GM23338 (cell line): ENCODE measurements at regions not wholly inside any gene's neighbourhood (a gene's known extent, or its start where the extent isn't known, plus 50 kb on each side); places are given as distances from the start of the nearest gene placed in this dataset.

Experiments used
- ATAC-seq: fragments of 200-7000 bp; cut with Tn5 transposase; 3 replicates; pipeline ENCODE4 v1.9.1; 2020
- DNase-seq: peaks from one replicate; pipeline ENCODE4 v3.0.0-alpha.2; 2015; ENCODE audit warnings: low spot score
- H2AFZ ChIP-seq: fragments of 200-600 bp; sonication (generic); 2 replicates; pipeline ENCODE4 v1.8.0; 2016; ENCODE audit warnings: antibody characterized with exemption, mild to moderate bottlenecking, moderate library complexity
- H3F3A ChIP-seq: fragments of 200-600 bp; sonication (generic); replicated peaks from 2 replicates; pipeline ENCODE4 v1.8.0; 2017; ENCODE audit warnings: antibody characterized with exemption, mixed run types, low read depth
- H3K27ac ChIP-seq: fragments of 200-600 bp; sonication (generic); 2 replicates; pipeline ENCODE4 v1.6.1; 2016; ENCODE audit warnings: low read depth
- H3K27me3 ChIP-seq: fragments of 200-600 bp; sonication (generic); 2 replicates; pipeline ENCODE4 v1.8.0; 2016; ENCODE audit warnings: mild to moderate bottlenecking, mixed run types, moderate library complexity; ENCODE audit not compliant: insufficient read depth
- H3K36me3 ChIP-seq: fragments of 200-600 bp; sonication (generic); 2 replicates; pipeline ENCODE4 v1.8.0; 2016; ENCODE audit warnings: mild to moderate bottlenecking; ENCODE audit not compliant: insufficient read depth
- H3K4me1 ChIP-seq: fragments of 200-600 bp; sonication (generic); 2 replicates; pipeline ENCODE4 v1.8.0; 2016; ENCODE audit warnings: mild to moderate bottlenecking, moderate library complexity; ENCODE audit not compliant: insufficient read depth
- H3K4me2 ChIP-seq: fragments of 200-600 bp; sonication (generic); 2 replicates; pipeline ENCODE4 v1.7.1; 2017; ENCODE audit warnings: mixed run types
- H3K4me3 ChIP-seq: fragments of 200-600 bp; sonication (generic); 2 replicates; pipeline ENCODE4 v1.6.1; 2016; ENCODE audit warnings: mixed run types
- H3K79me2 ChIP-seq: fragments of 200-600 bp; sonication (generic); replicated peaks from 2 replicates; pipeline ENCODE4 v1.8.0; 2017; ENCODE audit warnings: mild to moderate bottlenecking; ENCODE audit not compliant: insufficient read depth
- H3K9me2 ChIP-seq: fragments of 200-600 bp; sonication (generic); 2 replicates; pipeline ENCODE4 v1.8.0; 2017; ENCODE audit not compliant: insufficient read depth
- H4K20me1 ChIP-seq: fragments of 200-600 bp; sonication (generic); replicated peaks from 2 replicates; pipeline ENCODE4 v1.8.0; 2017; ENCODE audit warnings: mild to moderate bottlenecking; ENCODE audit not compliant: insufficient read depth
- H3K27ac Mint-ChIP-seq: 2 replicates; pipeline ENCODE4 v1.8.0; 2020; ENCODE audit warnings: inconsistent platforms, mild to moderate bottlenecking, moderate library complexity, mixed read lengths
- H3K27me3 Mint-ChIP-seq: 3 replicates; pipeline ENCODE4 v1.8.0; 2022; ENCODE audit warnings: low read depth, mild to moderate bottlenecking, moderate library complexity, mixed read lengths, inconsistent platforms; ENCODE audit not compliant: insufficient read depth, poor library complexity
- H3K36me3 Mint-ChIP-seq: 3 replicates; pipeline ENCODE4 v1.8.0; 2021; ENCODE audit warnings: low read depth, mild to moderate bottlenecking, inconsistent platforms, moderate library complexity, mixed read lengths
- H3K4me1 Mint-ChIP-seq: 3 replicates; pipeline ENCODE4 v1.8.0; 2020; ENCODE audit warnings: mild to moderate bottlenecking, inconsistent platforms, mixed read lengths
- H3K4me3 Mint-ChIP-seq: 3 replicates; pipeline ENCODE4 v1.8.0; 2021; ENCODE audit warnings: moderate library complexity, mild to moderate bottlenecking, inconsistent platforms, mixed read lengths
- H3K9me3 Mint-ChIP-seq: 3 replicates; pipeline ENCODE4 v1.8.0; 2020; ENCODE audit warnings: moderate library complexity, mild to moderate bottlenecking, inconsistent platforms, mixed read lengths
- CREB1 ChIP-seq: fragments of 250-450 bp; sonication (Bioruptor Pico); IDR thresholded peaks from 2 replicates; pipeline ENCODE4 v1.5.0; 2020; ENCODE audit warnings: low read depth, mild to moderate bottlenecking, moderate library complexity
- CTCF ChIP-seq, 2 experiments: fragments of 200-600 bp in 1 of 2; sonication (generic) in 1 of 2; conservative IDR thresholded peaks; 2 replicates each; pipeline versions ENCODE4 v1.5.1 to v1.6.1; 2016 to 2017; ENCODE audit warnings: antibody characterized with exemption in 2 of 2, low read depth in 2 of 2, mild to moderate bottlenecking in 2 of 2, moderate library complexity in 1 of 2
- ETS1 ChIP-seq: IDR thresholded peaks from 2 replicates; pipeline ENCODE4 v1.6.1; 2016; ENCODE audit warnings: antibody characterized with exemption
- EZH2 ChIP-seq: fragments of 200-600 bp; sonication (generic); IDR thresholded peaks from one replicate; pipeline ENCODE4 v1.8.0; 2017; ENCODE audit warnings: antibody characterized with exemption, mild to moderate bottlenecking, low read depth; ENCODE audit not compliant: unreplicated experiment
- EZH2phosphoT487 ChIP-seq: fragments of 200-600 bp; sonication (generic); IDR thresholded peaks from one replicate; pipeline ENCODE4 v1.8.1; 2018; ENCODE audit warnings: antibody characterized with exemption; ENCODE audit not compliant: unreplicated experiment
- JUNB ChIP-seq: IDR thresholded peaks from one replicate; pipeline ENCODE4 v1.6.1; 2016; ENCODE audit warnings: antibody characterized with exemption; ENCODE audit not compliant: unreplicated experiment
- NANOG ChIP-seq: IDR thresholded peaks from 2 replicates; pipeline ENCODE4 v1.6.1; 2016; ENCODE audit warnings: antibody characterized with exemption, borderline replicate concordance
- POLR2AphosphoS5 ChIP-seq: IDR thresholded peaks from 2 replicates; pipeline ENCODE4 v1.6.1; 2016; ENCODE audit warnings: antibody characterized with exemption, low read depth
- REST ChIP-seq: IDR thresholded peaks from one replicate; pipeline ENCODE4 v1.6.1; 2018; ENCODE audit warnings: antibody characterized with exemption; ENCODE audit not compliant: unreplicated experiment
- STAT1 ChIP-seq: IDR thresholded peaks from one replicate; pipeline ENCODE4 v1.6.1; 2016; ENCODE audit warnings: antibody characterized with exemption; ENCODE audit not compliant: unreplicated experiment
- ZNF114 ChIP-seq: fragments of 250-450 bp; sonication (Bioruptor Pico); IDR thresholded peaks from 2 replicates; pipeline ENCODE4 v1.5.0; 2020; ENCODE audit warnings: mild to moderate bottlenecking, moderate library complexity
- ZNF331 ChIP-seq: fragments of 250-450 bp; sonication (Bioruptor Pico); IDR thresholded peaks from 2 replicates; pipeline ENCODE4 v1.5.0; 2020; ENCODE audit warnings: low read depth, mild to moderate bottlenecking, moderate library complexity
- ZNF462 ChIP-seq: fragments of 250-450 bp; sonication (Bioruptor Pico); IDR thresholded peaks from 2 replicates; pipeline ENCODE4 v1.5.0; 2020; ENCODE audit warnings: mild to moderate bottlenecking, moderate library complexity

- TF ChIP-seq ZNF462 (no peak), EZH2 (no peak), NANOG (no peak), STAT1 (no peak), JUNB (no peak)
Measured at GRCh38 chr4:35559559-35560365, 684.6 kb downstream of the ARAP2 start (continued).

GRCh38 chr4:35562861-35563260 is 681.5 kb downstream of the ARAP2 start:
- peaks cover 28% of the 10 kb centered on the region for H3K9me3 Mint-ChIP-seq
- ATAC-seq (no peak), DNase-seq (no peak)
- no peaks in the 10 kb centered on the region for H4K20me1 ChIP-seq
- H3K36me3 Mint-ChIP-seq: peaks cover 10% of the 10 kb centered on the region
- H3K27me3 ChIP-seq: no peaks in the 10 kb centered on the region
- no peak overlapping the region for H3K27ac Mint-ChIP-seq
- no peaks in the 10 kb centered on the region for H3F3A ChIP-seq
- peaks cover 9% of the 10 kb centered on the region; the same call in 1 of the 2 replicates for H3K4me1 ChIP-seq
- H3K27ac ChIP-seq: no peak overlapping the region
- H3K27me3 Mint-ChIP-seq: no peaks in the 10 kb centered on the region
- no peak overlapping the region for H2AFZ ChIP-seq
- H3K4me1 Mint-ChIP-seq: peaks cover 13% of the 10 kb centered on the region
- no peak overlapping the region for H3K4me3 Mint-ChIP-seq
- no peaks in the 10 kb centered on the region for H3K79me2 ChIP-seq
- H3K9me2 ChIP-seq: no peaks in the 10 kb centered on the region
- peaks cover 6% of the 10 kb centered on the region; the same call in 1 of the 2 replicates for H3K36me3 ChIP-seq
- no peak overlapping the region for H3K4me3 ChIP-seq
- H3K4me2 ChIP-seq: no peak overlapping the region
- TF ChIP-seq ETS1 (no peak), CTCF (conservative IDR thresholded peaks at IDR 0.05; ENCODE audit: low read depth in 2 of 2) (no peak), ZNF114 (CRISPR knock-in tag) (no peak), JUNB (no peak), REST (no peak), EZH2phosphoT487 (no peak), CREB1 (no peak), ZNF331 (no peak), POLR2AphosphoS5 (no peak), NANOG (no peak)
